ENCODE measurements at regions not wholly inside any gene's neighbourhood (a gene's known extent, or its start where the extent isn't known, plus 50 kb on each side); places are given as distances from the start of the nearest gene placed in this dataset.

DNA sequence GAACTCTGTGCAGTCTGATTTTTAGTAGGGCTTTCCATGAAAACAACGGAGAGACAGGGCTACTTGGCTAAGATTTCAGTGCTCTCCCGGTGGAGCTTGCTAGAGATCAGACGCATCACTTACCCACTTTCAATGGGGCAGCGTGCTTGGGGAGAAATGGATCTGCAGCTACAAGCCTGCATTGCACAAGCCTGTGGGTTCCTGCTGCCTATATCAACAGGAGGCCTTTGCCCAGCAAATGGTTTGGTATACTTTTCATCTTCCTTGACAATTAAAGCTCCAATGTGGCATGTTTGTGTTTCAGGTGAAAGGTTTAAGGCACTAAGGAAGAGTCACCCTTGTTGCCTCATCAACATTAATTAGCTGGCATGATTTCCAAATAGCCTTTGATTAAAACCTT is 136.0 kb upstream of the FOXQ1 start:
- TF ChIP-seq CTCF (IDR thresholded peaks at IDR 0.05; ENCODE audit: borderline replicate concordance, extremely low read depth, low read length, poor library complexity, severe bottlenecking) (no peak), EZH2 (IDR thresholded peaks at IDR 0.05; ENCODE audit: borderline replicate concordance, low read depth, low read length, severe bottlenecking) (no peak)

All from DND-41 (cell line).